Left ventricle myocardium inferior (tissue), 1 donor: ENCODE measurements at regions not wholly inside any gene's neighbourhood (a gene's known extent, or its start where the extent isn't known, plus 50 kb on each side); places are given as distances from the start of the nearest gene placed in this dataset.

Source experiments
- DNase-seq: peaks from one replicate; pipeline ENCODE4 v3.0.0-alpha.2; 2020
- H3K27ac ChIP-seq: fragments of 200-600 bp; replicated peaks from 2 replicates; pipeline ENCODE4 v1.8.0; 2021
- H3K27me3 ChIP-seq: fragments of 200-600 bp; 2 replicates; pipeline ENCODE4 v1.8.0; 2021; ENCODE audit warnings: low read depth
- H3K36me3 ChIP-seq: fragments of 200-600 bp; 2 replicates; pipeline ENCODE4 v1.8.0; 2021
- H3K4me1 ChIP-seq: fragments of 200-600 bp; 2 replicates; pipeline ENCODE4 v1.8.0; 2021
- H3K4me3 ChIP-seq: fragments of 200-600 bp; 2 replicates; pipeline ENCODE4 v1.8.0; 2021; ENCODE audit warnings: mild to moderate bottlenecking, moderate library complexity
- H3K9me3 ChIP-seq: fragments of 200-600 bp; replicated peaks from 2 replicates; pipeline ENCODE4 v1.8.0; 2021
- CTCF ChIP-seq: fragments of 200-600 bp; IDR thresholded peaks from 2 replicates; pipeline ENCODE4 v1.8.0; 2021; ENCODE audit warnings: antibody characterized with exemption, mild to moderate bottlenecking, borderline replicate concordance
- intact Hi-C: fragments of 100-400 bp; cut with micrococcal nuclease; formaldehyde crosslinking; loops from one replicate; pipeline ENCODE4 v1.11.0; 2022
- donor health status: DM: no; HTN: yes; CAD: no; lungs with severe emphysema.

- Histone ChIP-seq H3K9me3 (peaks cover 13% of the 10 kb centered on the region), H3K27ac (no peak overlapping the region), H3K4me1 (no peaks in the 10 kb centered on the region), H3K27me3 (no peaks in the 10 kb centered on the region), H3K4me3 (no peak overlapping the region), H3K36me3 (no peaks in the 10 kb centered on the region)
- no peak for DNase-seq
- no peak for TF ChIP-seq CTCF
- intact Hi-C loops, result no loop called here
Measured at GRCh38 chr18:1246827-1247226, 342.2 kb downstream of the ADCYAP1 start.

GRCh38 chr18:1252534-1252933, 347.9 kb downstream of the ADCYAP1 start:
- intact Hi-C loops, result no loop called here
- H3K4me3 ChIP-seq, result no peak overlapping the region

GRCh38 chr18:1252936-1253335, 348.3 kb downstream of the ADCYAP1 start:
- H3K9me3 ChIP-seq, result peaks cover 5% of the 10 kb centered on the region
- H3K27ac ChIP-seq, result no peak overlapping the region
- intact Hi-C loops, result no loop called here
- no peaks in the 10 kb centered on the region for H3K4me1 ChIP-seq
- H3K27me3 ChIP-seq, result no peaks in the 10 kb centered on the region
- H3K36me3 ChIP-seq, result no peaks in the 10 kb centered on the region
- DNase-seq, result no peak
- H3K4me3 ChIP-seq, result no peak overlapping the region
- no peak for TF ChIP-seq CTCF

More at GRCh38 chr18:1252534-1252933, 347.9 kb downstream of the ADCYAP1 start:
- Histone ChIP-seq H3K27ac (no peak overlapping the region), H3K9me3 (peaks cover 5% of the 10 kb centered on the region), H3K27me3 (no peaks in the 10 kb centered on the region), H3K36me3 (no peaks in the 10 kb centered on the region), H3K4me1 (no peaks in the 10 kb centered on the region)
- TF ChIP-seq CTCF, result no peak
- no peak for DNase-seq

- TF ChIP-seq CTCF, result no peak
- no peaks in the 10 kb centered on the region for H3K36me3 ChIP-seq
- H3K9me3 ChIP-seq, result peaks cover 5% of the 10 kb centered on the region
- no peak for DNase-seq
- H3K4me3 ChIP-seq, result no peak overlapping the region
- no peaks in the 10 kb centered on the region for H3K27me3 ChIP-seq
- no peak overlapping the region for H3K27ac ChIP-seq
- H3K4me1 ChIP-seq, result no peaks in the 10 kb centered on the region
- intact Hi-C loops, result no loop called here
Measured at GRCh38 chr18:1253827-1254226, 349.2 kb downstream of the ADCYAP1 start.

- DNase-seq, result no peak
- H3K9me3 ChIP-seq, result peaks cover 56% of the 10 kb centered on the region
- no peaks in the 10 kb centered on the region for H3K4me1 ChIP-seq
- H3K27me3 ChIP-seq, result no peaks in the 10 kb centered on the region
- intact Hi-C loops, result no loop called here
- H3K4me3 ChIP-seq, result no peak overlapping the region
- no peaks in the 10 kb centered on the region for H3K36me3 ChIP-seq
- no peak for TF ChIP-seq CTCF
- no peak overlapping the region for H3K27ac ChIP-seq
Measured at GRCh38 chr18:1261054-1261453, 356.4 kb downstream of the ADCYAP1 start.

GRCh38 chr18:1267021-1267420, 362.4 kb downstream of the ADCYAP1 start:
- no peak for TF ChIP-seq CTCF
- no peaks in the 10 kb centered on the region for H3K4me1 ChIP-seq
- intact Hi-C loops, result no loop called here
- H3K4me3 ChIP-seq, result no peak overlapping the region
- no peak overlapping the region for H3K27ac ChIP-seq
- no peaks in the 10 kb centered on the region for H3K36me3 ChIP-seq
- no peaks in the 10 kb centered on the region for H3K27me3 ChIP-seq
- no peak for DNase-seq
- H3K9me3 ChIP-seq, result peaks cover 21% of the 10 kb centered on the region
